Kidney tubule cell (primary cell): ENCODE measurements at regions not wholly inside any gene's neighbourhood (a gene's known extent, or its start where the extent isn't known, plus 50 kb on each side); places are given as distances from the start of the nearest gene placed in this dataset.
"Not testable (repeated sequence)": the region's sequence is repeated elsewhere in the genome, so short reads cannot be mapped to it uniquely, and the experiment has no call there.

Source experiments
- DNase-seq: peaks from one replicate; pipeline ENCODE4 v3.0.0-alpha.2; 2018; ENCODE audit warnings: low spot score

DNA sequence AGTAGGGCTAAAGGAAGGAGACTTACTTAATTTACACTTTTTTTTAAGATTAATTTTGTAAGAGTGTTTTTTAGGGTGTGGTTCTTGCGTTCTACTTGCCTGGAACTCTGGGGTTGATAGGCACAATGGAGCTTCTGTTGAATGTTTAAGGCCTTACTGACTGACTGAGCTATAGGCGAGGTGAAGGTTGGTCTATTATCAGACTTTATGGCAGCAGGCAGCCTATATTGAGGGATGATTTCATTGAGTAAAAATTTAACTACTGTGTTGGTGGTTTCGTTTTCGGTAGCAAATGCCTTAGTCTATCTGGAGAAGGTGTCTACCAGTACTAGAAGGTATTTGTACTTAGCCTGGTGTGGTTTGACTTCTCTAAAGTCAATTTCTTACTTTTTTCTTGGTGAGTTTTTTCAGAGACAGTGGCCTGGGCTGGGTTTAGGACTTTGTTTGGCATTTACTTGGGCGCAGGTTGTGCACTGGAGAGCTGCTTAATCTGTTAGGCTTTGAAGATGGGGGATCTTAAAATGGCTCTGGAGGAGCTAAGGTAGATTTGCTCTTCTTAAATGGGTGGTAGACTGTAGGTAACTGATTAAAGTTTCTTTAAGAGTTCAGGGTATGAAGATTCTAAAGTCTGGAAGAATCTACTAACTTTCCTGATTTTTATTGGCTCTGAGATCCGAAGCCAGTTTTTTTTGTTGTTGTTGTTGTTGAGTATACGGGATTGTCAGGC lies 164.5 kb upstream of the CCZ1B start:
- peak; percentile 78 for DNase-seq

DNA sequence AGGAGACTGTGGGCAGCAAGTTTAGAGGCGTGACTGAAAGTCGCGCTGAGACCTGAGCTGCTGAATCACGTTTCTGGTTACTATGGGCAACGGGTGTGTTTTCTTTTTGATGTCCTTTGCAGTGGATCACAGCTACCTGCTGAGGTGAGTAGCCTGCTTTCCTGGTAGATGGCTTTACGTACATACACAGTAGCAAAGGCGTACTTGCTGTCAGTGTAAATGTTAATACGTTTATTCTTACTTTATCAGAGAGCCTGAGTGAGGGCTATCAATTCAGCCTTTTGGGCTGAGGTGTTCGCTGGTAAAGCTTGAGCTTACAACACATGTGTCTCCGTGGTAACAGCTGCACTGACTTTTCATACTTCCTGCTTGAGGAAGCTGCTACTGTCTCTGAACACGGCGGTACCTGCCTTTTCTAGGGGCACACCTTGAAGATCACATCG lies 165.1 kb upstream of the CCZ1B start:
- DNase-seq = peak; percentile 93

DNA sequence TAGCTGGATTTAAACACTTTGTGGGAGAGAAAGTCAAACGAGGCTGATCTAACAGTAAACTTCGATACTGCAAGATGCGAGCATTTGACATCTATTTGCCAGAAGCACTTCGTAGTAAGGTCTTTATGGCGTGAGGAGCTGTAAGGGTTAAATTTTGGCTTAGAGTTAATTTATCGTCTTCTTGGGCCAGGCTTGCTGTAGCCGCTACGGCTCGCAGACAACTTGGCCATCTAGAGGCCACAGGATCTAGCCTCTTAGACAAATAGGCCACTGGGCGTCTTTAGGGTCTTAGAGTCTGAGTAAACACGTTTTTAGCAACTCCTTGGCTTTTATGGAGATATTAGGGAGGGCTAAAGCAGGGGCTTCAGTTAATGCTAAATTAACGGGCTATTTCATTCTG lies 165.6 kb upstream of the CCZ1B start:
- peak; percentile 23 for DNase-seq

DNA sequence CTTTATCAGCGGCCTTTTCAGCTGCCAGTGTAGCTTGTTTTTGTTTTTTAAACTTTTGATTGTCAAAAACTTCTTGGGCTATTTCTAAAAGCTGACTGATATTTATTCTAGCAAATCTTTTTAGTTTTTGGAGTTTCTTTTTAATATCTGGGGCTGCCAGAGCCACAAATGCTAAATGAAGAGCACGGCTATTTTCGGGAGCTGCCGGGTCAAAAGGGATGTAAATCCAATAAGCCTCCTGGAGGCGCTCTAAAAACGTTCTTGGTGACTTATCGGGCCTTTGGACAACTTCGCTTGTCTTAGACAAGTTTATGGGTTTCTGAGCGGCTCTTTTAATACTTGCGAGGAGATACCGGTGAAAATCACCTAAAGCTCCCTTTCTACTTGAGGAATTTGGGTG lies 166.1 kb upstream of the CCZ1B start:
- DNase-seq = peak; percentile 52

DNA sequence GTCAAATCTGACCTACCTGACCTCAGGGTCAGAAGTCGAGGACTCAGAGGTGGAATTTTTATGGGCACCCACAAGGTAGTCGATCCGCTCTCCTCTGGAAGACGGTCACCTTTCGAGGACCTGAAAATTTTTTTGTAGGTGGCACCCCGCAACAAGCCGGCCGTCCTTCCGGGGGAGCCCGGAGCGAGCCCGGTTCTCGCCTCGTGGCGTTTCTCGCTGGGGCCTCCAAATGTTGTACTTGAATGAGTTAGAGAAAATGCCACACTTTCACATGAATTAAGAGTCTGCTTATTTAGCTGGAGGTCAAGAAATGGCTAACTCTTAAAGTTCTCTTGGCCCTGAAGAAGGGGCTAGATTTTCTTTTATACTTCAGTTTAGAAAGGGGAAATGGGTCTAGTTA lies 169.0 kb upstream of the CCZ1B start:
- not testable (repeated sequence) for DNase-seq

DNA sequence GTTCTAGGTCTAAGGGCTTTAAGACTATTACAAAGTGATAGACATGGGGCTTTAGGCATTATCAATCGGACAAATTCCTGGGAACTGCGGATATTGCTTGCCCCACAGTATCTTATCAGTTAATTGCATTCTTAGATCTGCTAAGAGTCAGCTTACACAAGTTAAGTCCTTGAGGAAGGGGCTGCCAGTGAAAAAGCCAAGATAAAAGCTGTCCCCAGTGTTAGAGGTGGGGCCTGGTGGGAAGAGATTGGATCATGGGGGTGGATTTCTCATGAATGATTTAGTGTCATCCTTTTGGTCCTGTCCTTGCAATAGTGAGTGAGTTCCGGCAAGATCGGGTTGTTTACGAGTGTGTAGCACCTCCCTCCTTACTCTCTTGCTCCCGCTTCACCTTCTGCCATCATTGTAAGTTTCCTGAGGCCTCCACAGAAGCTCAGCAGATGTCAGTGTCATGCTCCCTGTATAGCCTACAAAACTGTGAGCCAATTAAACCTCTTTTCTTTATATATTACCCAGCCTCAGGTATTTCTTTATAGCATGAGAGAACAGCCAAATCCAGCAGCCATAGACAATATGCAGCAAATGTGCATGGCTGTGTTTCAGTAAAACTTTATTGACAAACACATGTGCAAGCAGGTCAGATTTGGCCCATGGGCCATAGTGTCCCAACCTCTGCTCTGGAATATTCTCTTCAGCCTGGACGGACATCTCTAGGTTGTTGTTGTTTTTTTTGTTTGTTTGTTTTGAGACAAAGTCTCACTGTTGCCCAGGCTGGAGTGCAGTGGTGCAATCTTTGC lies 169.6 kb upstream of the CCZ1B start:
- not testable (repeated sequence) for DNase-seq

DNA sequence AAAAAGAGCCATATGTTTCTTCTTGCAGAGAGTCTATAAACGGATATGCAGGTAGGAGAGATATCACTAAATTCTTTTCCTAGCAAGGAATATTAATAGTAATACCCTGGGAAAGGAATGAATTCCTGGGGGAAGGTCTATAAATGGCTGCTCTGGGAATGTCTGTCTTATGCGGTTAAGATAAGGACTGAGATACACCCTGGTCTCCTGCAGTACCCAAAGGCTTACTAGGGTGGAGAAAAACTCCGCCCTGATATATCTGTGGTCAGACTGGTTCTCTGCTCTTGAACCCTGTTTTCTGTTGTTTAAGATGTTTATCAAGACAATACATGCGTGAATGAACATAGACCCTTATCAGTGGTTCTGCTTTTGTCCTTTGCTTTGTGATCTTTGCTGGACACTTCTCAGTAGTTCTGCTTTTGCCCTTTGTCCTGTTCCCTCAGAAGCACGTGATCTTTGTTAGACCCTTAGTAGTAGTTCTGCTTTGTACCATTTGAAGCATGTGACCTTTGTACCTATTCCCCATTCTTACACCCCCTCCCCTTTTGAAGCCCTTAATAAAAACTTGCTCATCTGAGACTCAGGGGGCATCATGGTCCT lies 173.1 kb upstream of the CCZ1B start:
- DNase-seq = not testable (repeated sequence)

DNA sequence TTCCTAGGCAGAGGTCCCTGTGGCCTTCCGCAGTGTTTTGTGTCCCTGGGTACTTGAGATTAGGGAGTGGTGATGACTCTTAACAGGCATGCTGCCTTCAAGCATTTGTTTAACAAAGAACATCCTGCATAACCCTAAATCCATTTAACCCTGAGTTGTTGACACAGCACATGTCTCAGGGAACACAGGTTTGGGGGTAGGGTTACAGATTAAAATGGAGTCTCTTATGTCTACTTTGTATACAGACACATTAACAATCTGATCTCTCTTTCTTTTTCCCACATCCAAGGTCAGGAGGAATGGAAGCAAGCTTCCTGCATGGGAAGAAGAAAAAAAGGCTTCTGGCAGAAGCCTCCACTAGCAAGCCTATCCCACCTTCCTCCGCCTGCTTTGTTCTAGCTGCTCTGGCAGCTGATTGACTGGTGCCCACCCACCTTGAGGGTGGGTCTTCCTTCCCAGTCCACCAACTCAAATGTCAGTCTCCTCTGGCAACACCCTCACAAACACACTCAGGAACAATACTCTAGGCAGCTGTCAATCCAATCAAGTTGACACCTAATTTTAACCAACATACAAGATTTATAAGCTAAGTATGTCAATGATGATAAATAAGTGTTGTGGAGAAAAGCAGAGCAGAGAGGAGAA lies 176.5 kb upstream of the CCZ1B start:
- DNase-seq = no peak

DNA sequence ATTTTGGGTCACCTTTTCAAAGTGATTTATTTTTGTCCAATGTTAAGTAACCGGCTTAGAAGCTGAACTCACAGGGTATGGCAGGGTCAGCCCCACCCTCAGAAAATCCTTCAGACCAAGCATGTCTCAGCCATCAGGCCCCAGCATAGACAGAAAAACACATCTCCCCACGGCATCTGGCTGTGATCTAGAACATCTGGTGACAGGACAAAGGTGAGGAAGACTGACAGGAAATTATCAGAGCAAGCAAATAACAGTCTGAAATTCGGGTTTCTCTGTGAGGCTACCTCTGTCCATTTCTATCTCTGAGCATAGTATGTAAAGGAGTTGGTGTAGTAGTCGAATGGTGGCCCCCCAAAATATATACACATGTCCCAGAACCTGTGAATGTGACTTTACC lies 177.0 kb upstream of the C1GALT1 start:
- DNase-seq = no peak

DNA sequence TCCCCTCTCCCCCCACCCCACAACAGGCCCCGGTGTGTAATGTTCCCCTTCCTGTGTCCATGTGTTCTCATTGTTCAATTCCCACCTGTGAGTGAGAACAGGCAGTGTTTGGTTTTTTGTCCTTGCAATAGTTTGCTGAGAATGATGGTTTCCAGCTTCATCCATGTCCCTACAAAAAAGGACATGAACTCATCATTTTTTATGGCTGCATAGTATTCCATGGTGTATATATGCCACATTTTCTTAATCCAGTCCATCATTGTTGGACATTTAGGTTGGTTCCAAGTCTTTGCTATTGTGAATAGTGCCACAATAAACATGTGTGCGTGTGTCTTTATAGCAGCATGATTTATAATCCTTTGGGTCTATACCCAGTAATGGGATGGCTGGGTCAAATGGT lies 176.4 kb upstream of the C1GALT1 start:
- DNase-seq = not testable (repeated sequence)

DNA sequence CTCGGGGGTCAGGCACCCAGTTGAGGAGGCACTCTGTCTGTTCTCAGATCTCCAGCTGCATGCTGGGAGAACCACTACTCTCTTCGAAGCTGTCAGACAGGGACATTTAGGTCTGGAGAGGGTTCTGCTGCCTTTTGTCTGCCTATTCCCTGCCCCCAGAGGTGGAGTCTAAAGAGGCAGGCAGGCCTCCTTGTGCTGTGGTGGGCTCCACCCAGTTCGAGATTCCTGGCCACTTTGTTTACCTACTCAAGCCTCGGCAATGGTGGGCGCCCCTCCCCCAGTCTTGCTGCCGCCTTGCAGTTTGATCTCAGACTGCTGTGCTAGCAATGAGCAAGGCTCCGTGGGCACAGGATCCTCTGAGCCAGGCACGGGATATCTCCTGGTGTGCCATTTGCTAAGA lies 171.1 kb upstream of the C1GALT1 start:
- not testable (repeated sequence) for DNase-seq

DNA sequence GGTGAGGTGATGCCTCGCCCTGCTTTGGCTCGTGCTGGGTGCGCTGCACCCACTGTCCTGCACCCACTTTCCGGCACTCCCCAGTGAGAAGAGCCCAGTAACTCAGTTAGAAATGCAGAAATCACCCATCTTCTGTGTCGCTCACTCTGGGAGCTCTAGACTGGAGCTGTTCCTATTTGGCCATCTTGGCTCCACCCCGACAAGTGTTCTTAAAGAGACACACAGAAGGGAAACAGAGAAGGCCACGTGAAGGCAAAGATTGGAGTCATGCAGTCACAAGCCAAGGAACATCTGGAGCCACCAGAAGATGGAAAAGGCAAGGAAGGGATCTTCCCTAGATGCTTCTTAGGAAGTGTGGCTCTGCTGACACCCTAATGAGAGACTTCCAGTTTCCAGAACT lies 170.6 kb upstream of the C1GALT1 start:
- not testable (repeated sequence) for DNase-seq

DNA sequence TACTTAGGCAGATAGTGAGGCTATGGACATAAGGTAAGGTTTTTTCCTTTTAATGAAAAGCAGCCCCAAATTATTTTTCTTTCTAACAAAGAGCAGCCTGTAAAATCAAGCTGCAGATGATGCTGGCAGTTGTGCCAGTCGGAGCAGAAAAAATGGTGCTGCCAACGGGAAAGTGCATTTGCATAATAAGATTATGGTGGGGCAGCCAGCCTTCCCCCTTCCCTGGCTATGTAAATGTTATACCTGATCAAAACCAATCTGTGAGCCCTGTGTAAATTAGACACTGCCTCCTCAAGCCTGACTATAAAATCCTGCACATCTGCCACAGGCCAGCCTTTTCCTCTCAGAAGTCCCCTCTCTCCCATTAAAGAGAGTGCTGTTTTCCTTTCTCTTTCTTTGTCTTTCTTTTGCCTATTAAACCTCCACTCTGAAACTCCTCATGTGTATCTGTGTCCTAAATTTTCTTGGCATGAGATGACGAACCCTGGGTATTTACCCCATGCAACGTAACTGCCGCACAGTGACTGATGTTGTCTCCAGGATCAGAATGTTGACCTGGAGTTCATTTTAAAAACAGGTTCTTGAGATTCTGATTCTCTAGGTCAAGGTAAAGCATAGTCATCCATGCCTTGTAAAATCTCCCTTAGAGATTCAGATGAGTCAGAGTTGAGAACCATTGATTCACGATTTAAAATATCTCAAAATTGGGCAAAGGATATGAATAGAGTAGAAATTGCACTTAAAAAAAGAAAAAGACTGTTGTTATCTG lies 167.3 kb upstream of the C1GALT1 start:
- peak; percentile 40 for DNase-seq

DNA sequence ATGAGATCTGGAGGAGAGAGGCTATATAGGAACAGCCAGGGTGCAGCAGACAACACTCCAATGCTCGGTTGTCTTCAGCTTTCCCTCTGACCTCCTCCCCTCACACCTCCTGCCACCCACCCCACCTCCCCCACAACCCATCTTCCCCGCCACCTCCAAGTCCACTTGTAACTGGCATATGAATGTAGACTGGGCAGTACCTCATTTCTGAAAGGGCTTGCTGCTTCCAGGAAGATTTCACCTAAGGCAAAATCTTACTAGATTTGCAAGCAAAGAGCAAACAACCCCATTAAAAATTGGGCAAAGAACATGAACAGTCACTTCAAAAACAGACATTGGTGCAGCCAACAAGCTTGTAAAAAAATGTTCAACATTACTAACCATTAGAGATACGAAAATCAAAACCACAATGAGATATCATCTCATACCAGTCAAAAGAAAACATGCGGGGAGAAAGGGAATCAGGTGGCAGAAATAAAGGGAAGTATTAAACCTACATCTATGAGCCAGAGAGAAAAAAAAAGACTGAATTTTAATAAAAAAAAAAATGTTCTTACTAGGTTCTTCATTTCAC lies 164.6 kb upstream of the C1GALT1 start:
- DNase-seq = no peak

DNA sequence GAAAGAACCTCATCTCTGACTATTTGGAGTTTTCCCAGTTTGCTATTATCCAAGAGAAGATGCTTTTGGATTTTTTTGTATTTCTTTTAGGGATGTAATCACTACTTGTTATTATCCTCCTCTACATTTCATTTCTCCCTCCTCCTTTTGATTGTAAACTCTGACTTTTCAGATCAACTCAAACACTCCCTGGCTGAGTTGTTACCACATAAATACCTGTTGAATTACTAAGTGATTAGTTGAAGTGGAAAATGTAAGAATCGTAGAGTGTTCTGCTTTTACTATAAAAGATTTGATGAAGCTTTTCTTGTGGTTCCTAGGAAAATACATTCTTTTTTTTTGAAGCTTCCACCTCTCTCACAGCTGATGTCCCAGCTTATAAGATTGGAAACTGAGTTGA lies 164.1 kb upstream of the C1GALT1 start:
- DNase-seq = no peak

DNA sequence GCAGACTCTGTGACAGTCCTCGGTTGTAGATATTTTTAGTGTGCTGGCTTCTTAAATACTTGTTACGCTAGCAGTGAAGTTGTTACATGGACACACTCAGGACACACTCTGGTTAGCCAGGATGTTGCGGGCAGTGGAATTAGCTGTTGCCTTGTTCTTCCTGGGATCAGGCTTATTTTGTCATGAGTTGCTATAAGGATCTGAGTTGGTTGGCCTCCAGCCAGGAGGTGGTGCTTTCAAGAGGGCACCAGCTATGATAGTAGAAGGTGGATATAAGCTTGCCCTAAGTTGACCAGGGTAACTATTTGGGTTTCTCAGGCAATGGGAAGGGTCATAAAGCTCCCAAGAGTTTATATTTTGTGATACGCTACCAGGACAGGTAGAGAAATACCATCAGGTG lies 150.1 kb upstream of the C1GALT1 start:
- DNase-seq = no peak

DNA sequence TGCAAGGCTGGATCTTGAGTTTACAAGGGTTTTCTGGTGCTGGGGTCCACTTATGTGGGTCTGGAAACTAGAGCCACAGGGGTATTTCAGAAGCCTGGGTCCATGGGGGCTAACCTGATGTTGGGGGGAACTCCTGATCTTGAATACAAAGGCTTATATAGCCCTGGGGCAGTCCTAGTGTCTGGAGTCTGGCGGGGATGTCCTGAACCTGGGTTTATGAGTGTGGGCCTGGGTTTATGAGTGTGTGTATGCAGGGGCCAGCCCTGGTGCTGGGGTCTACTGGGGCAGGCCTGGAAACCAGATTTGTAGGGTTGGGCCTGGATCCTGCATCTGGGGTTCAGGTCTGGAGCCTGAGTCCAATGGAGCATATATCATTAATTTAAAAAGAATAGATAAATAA lies 146.5 kb upstream of the C1GALT1 start:
- no peak for DNase-seq

DNA sequence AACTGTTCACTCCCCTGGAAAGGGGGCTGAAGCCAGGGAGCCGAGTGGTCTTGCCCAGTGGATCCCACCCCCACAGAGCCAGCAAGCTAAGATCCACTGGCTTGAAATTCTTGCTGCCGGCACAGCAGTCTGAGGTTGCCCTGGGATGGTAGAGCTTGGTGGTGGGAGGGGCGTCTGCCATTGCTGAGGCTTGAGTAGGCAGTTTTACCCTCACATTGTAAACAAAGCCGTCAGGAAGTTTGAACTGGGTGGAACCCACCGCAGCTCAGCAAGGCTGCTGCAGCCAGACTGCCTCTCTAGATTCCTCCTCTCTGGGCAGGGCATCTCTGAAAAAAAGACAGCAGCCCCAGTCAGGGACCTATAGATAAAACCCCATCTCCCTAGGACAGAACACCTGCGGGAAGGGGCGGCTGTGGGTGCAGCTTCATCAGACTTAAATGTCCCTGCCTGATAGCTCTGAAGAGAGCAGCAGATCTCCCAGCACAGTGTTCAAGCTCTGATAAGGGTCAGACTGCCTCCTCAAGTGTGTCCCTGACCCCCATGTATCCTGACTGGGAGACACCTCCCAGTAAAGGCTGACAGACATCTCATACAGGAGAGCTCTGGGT lies 140.0 kb upstream of the C1GALT1 start:
- DNase-seq = not testable (repeated sequence)

DNA sequence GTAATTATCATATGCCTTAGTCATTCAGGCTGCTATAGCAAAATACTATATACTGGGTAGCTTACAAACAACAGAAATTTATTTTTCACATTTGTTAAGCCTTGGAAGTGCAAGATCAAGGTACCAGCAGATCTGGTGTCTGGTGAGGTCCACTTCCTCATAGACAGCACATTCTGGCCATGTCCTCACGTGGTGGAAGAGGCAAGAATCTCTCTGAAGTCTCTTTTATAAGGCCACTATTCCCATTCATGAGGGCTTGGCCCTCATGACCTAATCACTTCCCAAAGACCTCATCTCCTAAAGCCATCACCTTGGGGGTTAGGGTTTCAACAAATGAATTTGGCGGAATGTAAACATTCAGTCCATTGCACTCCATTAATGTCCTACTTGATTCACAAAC lies 137.5 kb upstream of the C1GALT1 start:
- DNase-seq = no peak

DNA sequence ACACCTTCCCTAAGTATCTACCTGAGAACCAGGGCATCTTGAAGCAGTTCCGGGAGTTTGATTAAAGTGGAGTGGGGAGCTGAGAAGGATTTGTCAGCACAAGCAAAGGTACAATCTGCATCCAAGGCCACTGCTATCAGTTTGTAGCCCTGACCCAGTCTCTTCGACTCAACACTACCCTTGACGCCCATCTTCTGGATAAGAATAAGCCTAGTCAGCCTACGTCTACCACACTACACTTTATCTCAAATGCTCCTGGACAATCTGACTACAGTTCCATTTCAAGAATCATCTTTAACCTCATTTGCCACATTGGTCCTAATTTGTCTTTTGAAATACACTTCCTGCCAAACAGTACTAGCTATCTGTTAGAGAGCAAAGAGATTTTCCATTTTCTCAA lies 134.1 kb upstream of the C1GALT1 start:
- DNase-seq = no peak
